Prostate gland (tissue), 2 donors: ENCODE measurements at regions not wholly inside any gene's neighbourhood (a gene's known extent, or its start where the extent isn't known, plus 50 kb on each side); places are given as distances from the start of the nearest gene placed in this dataset.

Source experiments
- CTCF ChIP-seq, 4 experiments: fragments of 200-600 bp in 2 of 4; fragments of 450-650 bp in 2 of 4; sonication (generic) in 2 of 4; IDR thresholded peaks; 1 replicate in 3 of 4; 2 replicates in 1 of 4; pipeline ENCODE4 v1.5.1; 2016 to 2019; ENCODE audit warnings: antibody characterized with exemption in 4 of 4, mild to moderate bottlenecking in 2 of 4, moderate library complexity in 2 of 4
- POLR2AphosphoS5 ChIP-seq: sonication (generic); formaldehyde crosslinking; IDR thresholded peaks from one replicate; pipeline ENCODE4 v1.6.1; 2017; ENCODE audit warnings: antibody characterized with exemption

DNA sequence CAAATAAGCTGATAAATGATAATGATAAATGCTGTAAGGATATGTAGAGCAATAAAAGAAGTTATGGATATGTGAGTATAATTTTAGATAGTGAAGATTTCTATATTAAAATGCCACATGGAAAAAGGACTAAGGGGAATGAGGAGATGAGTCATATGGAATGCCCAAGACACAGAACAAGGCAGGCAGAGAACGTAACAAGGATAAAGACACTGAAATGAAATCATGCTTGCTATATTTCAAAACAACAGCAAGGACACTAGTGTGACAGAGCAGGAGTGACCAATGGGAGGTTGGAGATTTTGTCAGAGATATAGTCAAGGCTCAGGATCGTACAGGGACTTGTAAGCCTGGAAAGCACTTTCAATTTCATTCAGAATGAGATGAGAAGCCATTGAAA is 621.5 kb upstream of the SEMA6D start:
- TF ChIP-seq CTCF (IDR thresholded peaks at IDR 0.05) (no peak), POLR2AphosphoS5 (no peak)
